ENCODE measurements at regions not wholly inside any gene's neighbourhood (a gene's known extent, or its start where the extent isn't known, plus 50 kb on each side); places are given as distances from the start of the nearest gene placed in this dataset.

- H3K27ac ChIP-seq (ENCODE audit: low read depth, low read length) = no peak overlapping the region
- H3K4me3 ChIP-seq (ENCODE audit: low read depth in 1 of 2, low read length in 2 of 2) = no peak overlapping the region
- no peaks in the 10 kb centered on the region for H3K27me3 ChIP-seq (ENCODE audit: control insufficient read depth in 1 of 2, insufficient read depth in 2 of 2, low read length in 2 of 2)
Measured at GRCh38 chr9:99282406-99282805, 60.3 kb downstream of the SEC61B start.

DNA sequence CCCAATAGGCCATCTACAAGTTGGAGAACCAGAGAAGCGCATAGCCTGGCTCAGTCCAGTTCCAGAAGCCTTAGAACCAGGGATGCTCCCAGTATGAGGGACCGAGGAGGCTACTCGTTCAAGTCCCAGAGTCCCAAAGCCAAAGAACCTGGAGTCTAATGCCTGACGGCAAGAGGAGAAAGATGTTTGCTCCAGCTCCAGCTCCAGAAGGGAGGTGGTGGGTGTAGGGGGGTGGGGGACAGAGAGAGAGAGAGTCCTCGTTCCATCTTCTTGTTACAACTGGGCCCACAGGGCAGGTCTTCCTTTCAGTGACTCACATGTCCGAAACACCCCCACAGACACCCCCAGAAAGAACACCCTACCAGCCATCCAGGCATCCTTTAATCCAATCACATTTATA is 63.9 kb downstream of the SEC61B start:
- Histone ChIP-seq H3K9me3 (ENCODE audit: low read length) (no peaks in the 10 kb centered on the region), H3K27me3 (ENCODE audit: control insufficient read depth in 1 of 2, insufficient read depth in 2 of 2, low read length in 2 of 2) (no peaks in the 10 kb centered on the region), H3K36me3 (ENCODE audit: insufficient read depth, low read length) (no peaks in the 10 kb centered on the region), H3K27ac (ENCODE audit: low read depth, low read length) (no peak overlapping the region), H3K4me3 (ENCODE audit: low read depth in 1 of 2, low read length in 2 of 2) (no peak overlapping the region), H3K4me1 (ENCODE audit: insufficient read depth, low read length) (no peaks in the 10 kb centered on the region), H3K9ac (ENCODE audit: low read length) (no peak overlapping the region)

More at GRCh38 chr9:99282406-99282805, 60.3 kb downstream of the SEC61B start:
- Histone ChIP-seq H3K9me3 (ENCODE audit: low read length) (no peaks in the 10 kb centered on the region), H3K36me3 (ENCODE audit: insufficient read depth, low read length) (no peaks in the 10 kb centered on the region), H3K9ac (ENCODE audit: low read length) (no peak overlapping the region), H3K4me1 (ENCODE audit: insufficient read depth, low read length) (no peaks in the 10 kb centered on the region)

DNA sequence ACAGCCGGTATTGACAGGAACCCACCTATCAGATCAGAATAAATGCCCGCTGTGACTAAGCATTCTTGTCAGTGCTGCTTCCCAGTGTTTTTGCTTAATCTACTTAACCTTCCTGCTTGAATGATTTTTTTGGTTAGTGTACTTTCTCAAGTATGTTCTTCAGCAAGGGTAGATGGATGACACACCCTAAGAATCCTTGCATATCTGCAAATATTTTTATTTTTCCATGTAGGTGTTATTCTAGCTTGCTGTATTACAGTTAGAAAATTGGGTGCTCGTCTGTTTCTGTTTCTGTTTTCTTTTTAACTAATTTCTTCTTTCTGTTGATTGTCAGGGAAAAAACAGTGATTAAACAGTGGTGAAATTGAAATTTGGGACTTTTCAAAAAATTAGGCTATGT is 64.5 kb downstream of the SEC61B start:
- Histone ChIP-seq H3K27me3 (ENCODE audit: control insufficient read depth in 1 of 2, insufficient read depth in 2 of 2, low read length in 2 of 2) (no peaks in the 10 kb centered on the region), H3K4me3 (ENCODE audit: low read depth in 1 of 2, low read length in 2 of 2) (no peak overlapping the region), H3K4me1 (ENCODE audit: insufficient read depth, low read length) (no peaks in the 10 kb centered on the region), H3K27ac (ENCODE audit: low read depth, low read length) (no peak overlapping the region), H3K9me3 (ENCODE audit: low read length) (no peaks in the 10 kb centered on the region), H3K9ac (ENCODE audit: low read length) (no peak overlapping the region), H3K36me3 (ENCODE audit: insufficient read depth, low read length) (no peaks in the 10 kb centered on the region)

DNA sequence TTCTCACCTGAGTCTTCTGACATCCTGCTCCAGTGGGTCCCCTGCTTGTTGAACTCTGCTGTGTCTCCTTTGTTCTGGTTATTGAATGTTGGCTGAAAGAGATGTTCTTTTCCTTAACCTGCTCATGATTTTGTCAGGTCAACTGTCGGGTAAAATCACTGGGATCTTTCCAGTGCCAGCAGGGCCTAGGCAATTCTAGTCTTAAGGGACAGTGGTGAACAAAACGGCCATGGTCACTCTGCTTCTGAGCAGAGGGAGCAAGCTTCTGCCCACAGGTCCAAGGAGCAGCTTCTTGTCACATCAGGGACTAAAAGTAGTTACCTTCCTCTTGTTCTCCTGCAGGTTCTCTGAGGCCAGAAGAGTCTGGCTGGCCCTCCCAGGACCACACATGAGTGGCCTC is 65.6 kb downstream of the SEC61B start:
- Histone ChIP-seq H3K9ac (ENCODE audit: low read length) (no peak overlapping the region), H3K27ac (ENCODE audit: low read depth, low read length) (no peak overlapping the region), H3K4me3 (ENCODE audit: low read depth in 1 of 2, low read length in 2 of 2) (no peak overlapping the region), H3K4me1 (ENCODE audit: insufficient read depth, low read length) (no peaks in the 10 kb centered on the region), H3K36me3 (ENCODE audit: insufficient read depth, low read length) (no peaks in the 10 kb centered on the region), H3K9me3 (ENCODE audit: low read length) (no peaks in the 10 kb centered on the region), H3K27me3 (ENCODE audit: control insufficient read depth in 1 of 2, insufficient read depth in 2 of 2, low read length in 2 of 2) (no peaks in the 10 kb centered on the region)

- Histone ChIP-seq H3K9ac (ENCODE audit: low read length) (no peak overlapping the region), H3K36me3 (ENCODE audit: insufficient read depth, low read length) (no peaks in the 10 kb centered on the region), H3K4me3 (ENCODE audit: low read depth in 1 of 2, low read length in 2 of 2) (no peak overlapping the region), H3K27me3 (ENCODE audit: control insufficient read depth in 1 of 2, insufficient read depth in 2 of 2, low read length in 2 of 2) (no peaks in the 10 kb centered on the region), H3K9me3 (ENCODE audit: low read length) (no peaks in the 10 kb centered on the region), H3K4me1 (ENCODE audit: insufficient read depth, low read length) (no peaks in the 10 kb centered on the region), H3K27ac (ENCODE audit: low read depth, low read length) (no peak overlapping the region)
Measured at GRCh38 chr9:99288830-99289229, 66.7 kb downstream of the SEC61B start.

- Histone ChIP-seq H3K9me3 (ENCODE audit: low read length) (no peaks in the 10 kb centered on the region), H3K27me3 (ENCODE audit: control insufficient read depth in 1 of 2, insufficient read depth in 2 of 2, low read length in 2 of 2) (no peaks in the 10 kb centered on the region), H3K4me1 (ENCODE audit: insufficient read depth, low read length) (no peaks in the 10 kb centered on the region), H3K9ac (ENCODE audit: low read length) (no peak overlapping the region), H3K27ac (ENCODE audit: low read depth, low read length) (no peak overlapping the region), H3K4me3 (ENCODE audit: low read depth in 1 of 2, low read length in 2 of 2) (no peak overlapping the region), H3K36me3 (ENCODE audit: insufficient read depth, low read length) (no peaks in the 10 kb centered on the region)
Measured at GRCh38 chr9:99294850-99295461, 72.9 kb downstream of the SEC61B start.

- Histone ChIP-seq H3K4me3 (ENCODE audit: low read depth in 1 of 2, low read length in 2 of 2) (no peak overlapping the region), H3K36me3 (ENCODE audit: insufficient read depth, low read length) (no peaks in the 10 kb centered on the region), H3K27me3 (ENCODE audit: control insufficient read depth in 1 of 2, insufficient read depth in 2 of 2, low read length in 2 of 2) (no peaks in the 10 kb centered on the region), H3K4me1 (ENCODE audit: insufficient read depth, low read length) (no peaks in the 10 kb centered on the region), H3K9ac (ENCODE audit: low read length) (no peak overlapping the region), H3K9me3 (ENCODE audit: low read length) (no peaks in the 10 kb centered on the region), H3K27ac (ENCODE audit: low read depth, low read length) (no peak overlapping the region)
Measured at GRCh38 chr9:99296291-99296951, 74.3 kb downstream of the SEC61B start.

- Histone ChIP-seq H3K27ac (ENCODE audit: low read depth, low read length) (no peak overlapping the region), H3K9me3 (ENCODE audit: low read length) (no peaks in the 10 kb centered on the region), H3K27me3 (ENCODE audit: control insufficient read depth in 1 of 2, insufficient read depth in 2 of 2, low read length in 2 of 2) (no peaks in the 10 kb centered on the region), H3K4me3 (ENCODE audit: low read depth in 1 of 2, low read length in 2 of 2) (no peak overlapping the region), H3K36me3 (ENCODE audit: insufficient read depth, low read length) (no peaks in the 10 kb centered on the region), H3K4me1 (ENCODE audit: insufficient read depth, low read length) (no peaks in the 10 kb centered on the region), H3K9ac (ENCODE audit: low read length) (no peak overlapping the region)
Measured at GRCh38 chr9:99298614-99299013, 76.5 kb downstream of the SEC61B start.

GRCh38 chr9:99299211-99300102 is 77.4 kb downstream of the SEC61B start:
- H3K4me1 ChIP-seq (ENCODE audit: insufficient read depth, low read length) = no peaks in the 10 kb centered on the region
- no peak overlapping the region for H3K4me3 ChIP-seq (ENCODE audit: low read depth in 1 of 2, low read length in 2 of 2)
- no peaks in the 10 kb centered on the region for H3K27me3 ChIP-seq (ENCODE audit: control insufficient read depth in 1 of 2, insufficient read depth in 2 of 2, low read length in 2 of 2)
- no peaks in the 10 kb centered on the region for H3K9me3 ChIP-seq (ENCODE audit: low read length)
- H3K36me3 ChIP-seq (ENCODE audit: insufficient read depth, low read length) = no peaks in the 10 kb centered on the region
- no peak overlapping the region for H3K9ac ChIP-seq (ENCODE audit: low read length)
- no peak overlapping the region for H3K27ac ChIP-seq (ENCODE audit: low read depth, low read length)

DNA sequence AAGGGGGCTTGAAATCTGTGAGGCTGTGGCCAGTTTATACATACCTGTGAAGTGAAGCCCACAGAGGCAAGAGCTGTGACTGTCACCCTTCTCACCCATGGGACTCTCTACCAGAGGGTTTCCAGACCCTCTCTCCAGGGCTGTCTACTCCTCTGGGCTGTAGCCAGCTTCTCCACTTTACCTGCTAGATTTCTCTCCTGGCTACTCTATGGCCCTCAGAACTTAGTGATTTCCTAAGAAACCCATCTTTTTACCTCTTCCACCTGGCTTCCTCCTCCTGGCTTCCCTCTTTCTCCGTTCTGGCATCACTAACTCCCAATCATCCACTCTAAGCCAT is 78.0 kb downstream of the SEC61B start:
- Histone ChIP-seq H3K9me3 (ENCODE audit: low read length) (no peaks in the 10 kb centered on the region), H3K27me3 (ENCODE audit: control insufficient read depth in 1 of 2, insufficient read depth in 2 of 2, low read length in 2 of 2) (no peaks in the 10 kb centered on the region), H3K9ac (ENCODE audit: low read length) (no peak overlapping the region), H3K36me3 (ENCODE audit: insufficient read depth, low read length) (no peaks in the 10 kb centered on the region), H3K4me1 (ENCODE audit: insufficient read depth, low read length) (no peaks in the 10 kb centered on the region), H3K4me3 (ENCODE audit: low read depth in 1 of 2, low read length in 2 of 2) (no peak overlapping the region), H3K27ac (ENCODE audit: low read depth, low read length) (no peak overlapping the region)

- Histone ChIP-seq H3K27ac (ENCODE audit: low read depth, low read length) (no peak overlapping the region), H3K36me3 (ENCODE audit: insufficient read depth, low read length) (no peaks in the 10 kb centered on the region), H3K4me3 (ENCODE audit: low read depth in 1 of 2, low read length in 2 of 2) (no peak overlapping the region), H3K9me3 (ENCODE audit: low read length) (no peaks in the 10 kb centered on the region), H3K9ac (ENCODE audit: low read length) (no peak overlapping the region), H3K27me3 (ENCODE audit: control insufficient read depth in 1 of 2, insufficient read depth in 2 of 2, low read length in 2 of 2) (no peaks in the 10 kb centered on the region), H3K4me1 (ENCODE audit: insufficient read depth, low read length) (no peaks in the 10 kb centered on the region)
Measured at GRCh38 chr9:99300603-99301002, 78.5 kb downstream of the SEC61B start.

All from muscle layer of colon (tissue), 2 donors.